Midbrain (tissue), 1 donor: ENCODE measurements at regions not wholly inside any gene's neighbourhood (a gene's known extent, or its start where the extent isn't known, plus 50 kb on each side); places are given as distances from the start of the nearest gene placed in this dataset.

Experiments
- DNase-seq: peaks from one replicate; lab custom pipeline; 2025; lab: John Stamatoyannopoulos, UW

DNA sequence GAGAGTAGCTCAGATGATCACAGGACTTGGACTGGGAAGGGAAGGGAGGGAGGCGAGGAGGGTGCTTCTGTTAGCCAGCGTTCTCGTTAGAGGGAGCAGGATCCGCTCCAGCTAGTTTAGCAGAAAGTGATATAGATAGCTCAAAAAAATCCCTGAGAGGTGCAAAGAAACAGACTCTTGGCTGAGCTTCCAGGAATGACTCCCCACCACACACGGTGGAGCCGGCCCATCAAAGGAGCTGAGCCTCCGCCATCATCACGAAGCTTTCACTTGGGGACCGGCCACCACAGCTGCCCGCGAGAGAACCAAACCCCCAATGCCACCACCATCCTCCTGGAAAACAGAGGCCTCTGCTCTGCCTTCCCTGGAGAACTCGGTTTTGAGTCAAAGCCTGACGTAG, 124.6 kb upstream of the BCL2L14 start:
- no peak for DNase-seq

DNA sequence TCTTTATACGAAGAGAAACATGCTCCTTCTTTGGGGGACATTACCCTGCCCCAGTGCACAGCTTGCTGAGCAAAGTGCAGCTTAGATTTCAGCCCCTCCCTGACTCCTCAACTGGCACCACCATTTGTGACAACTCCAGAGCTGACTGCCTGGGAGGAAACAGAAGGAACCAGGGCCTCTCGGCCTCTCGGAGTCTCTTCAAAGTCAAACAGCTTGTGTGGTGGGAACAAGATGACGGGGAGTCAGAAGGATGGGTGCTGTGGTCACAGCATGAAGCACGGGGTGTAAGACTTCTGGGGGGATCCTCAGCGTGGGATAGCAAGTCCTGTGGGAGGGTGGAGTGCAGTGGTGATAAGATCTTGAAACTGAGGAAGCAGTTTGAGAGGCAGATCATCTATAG, 123.5 kb upstream of the BCL2L14 start:
- no peak for DNase-seq

DNA sequence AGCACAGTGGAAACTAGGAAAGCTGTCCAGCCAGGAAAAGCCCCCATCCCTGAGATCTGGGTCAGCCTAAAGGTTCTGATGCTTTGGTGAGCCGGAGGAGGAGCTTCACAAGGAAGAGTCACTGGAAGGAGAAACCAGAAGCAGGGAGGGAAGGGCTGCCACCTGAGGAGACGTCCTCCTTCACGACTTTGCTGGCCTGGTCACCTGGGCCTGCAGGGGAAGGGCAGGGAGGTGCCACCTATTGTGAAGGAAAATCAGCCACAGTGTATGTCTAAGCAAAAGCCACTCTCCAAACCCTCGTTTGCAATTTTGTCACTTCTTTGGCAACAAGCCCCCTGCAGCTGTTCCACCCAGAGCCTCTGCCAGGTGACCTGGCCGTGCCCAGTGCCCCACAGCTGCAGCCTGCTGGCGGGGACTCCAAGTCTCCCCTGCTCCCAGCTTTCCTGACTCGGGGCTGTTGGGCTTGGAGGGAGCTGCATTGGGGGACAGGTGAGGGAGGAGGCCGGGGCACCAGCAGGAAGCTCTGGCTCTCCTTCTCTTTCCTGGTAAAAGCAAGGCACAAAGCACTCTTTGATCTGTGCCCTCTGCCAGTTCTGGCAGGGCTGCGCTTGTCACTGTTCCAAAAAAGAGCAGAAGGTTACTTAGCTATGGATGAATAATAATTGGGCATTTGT, 120.9 kb upstream of the BCL2L14 start:
- DNase-seq, result peak; percentile 9

DNA sequence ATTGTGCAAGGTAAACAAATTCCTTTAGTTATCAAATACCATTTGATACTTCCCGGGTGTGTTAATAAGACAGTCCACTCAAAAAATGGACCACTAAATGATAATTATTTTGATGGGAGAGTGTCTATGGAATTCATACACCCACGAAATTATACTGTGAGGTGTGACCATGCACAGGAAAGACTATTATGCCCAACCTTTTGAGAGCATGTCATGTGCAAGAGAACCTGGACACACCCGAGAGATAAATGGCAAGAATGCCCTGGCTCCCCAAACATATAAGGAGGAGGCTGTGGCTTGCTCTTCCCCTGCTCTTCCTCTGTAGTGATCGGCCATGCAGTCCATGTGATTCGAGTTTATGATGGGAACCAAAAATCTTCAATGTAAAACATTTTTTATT, 119.5 kb upstream of the BCL2L14 start:
- no peak for DNase-seq

DNA sequence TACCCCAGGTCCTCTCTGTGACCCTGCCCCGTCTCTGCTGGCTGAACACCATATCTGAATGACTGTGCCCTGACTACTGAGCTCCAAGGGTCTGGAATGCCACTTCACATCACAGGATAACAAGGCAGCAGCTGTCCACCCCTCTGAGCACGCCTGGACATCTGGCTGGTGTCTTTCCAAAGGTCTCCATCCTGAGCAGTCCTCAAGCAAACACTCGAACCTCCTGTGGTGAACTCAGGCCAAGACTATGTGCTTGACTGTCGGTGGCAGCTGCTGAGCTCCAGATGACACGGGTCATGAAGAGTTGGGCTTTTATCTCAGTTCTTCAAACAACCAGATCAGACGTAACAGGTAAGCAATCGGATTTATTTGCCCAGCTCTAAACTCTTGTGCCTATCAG, 117.2 kb upstream of the BCL2L14 start:
- no peak for DNase-seq

DNA sequence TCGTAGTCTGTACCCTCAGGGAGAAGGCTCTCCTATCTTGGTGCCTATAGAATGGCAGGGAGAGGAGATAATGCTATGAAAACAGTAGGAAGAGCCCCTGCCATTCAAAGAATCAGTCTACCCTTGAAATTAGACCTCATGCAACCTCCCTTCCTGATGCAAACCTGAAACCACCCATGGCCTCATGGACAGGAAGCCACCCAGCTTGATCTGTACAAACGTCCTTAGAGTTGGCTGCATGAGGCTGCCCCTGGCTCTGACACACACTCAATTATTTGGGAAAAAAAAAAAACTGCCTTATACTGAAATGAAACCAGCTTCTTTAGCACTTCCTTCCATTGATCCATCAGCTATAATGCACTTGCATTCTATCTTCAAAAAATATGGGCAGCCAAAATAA, 116.6 kb upstream of the BCL2L14 start:
- no peak for DNase-seq

DNA sequence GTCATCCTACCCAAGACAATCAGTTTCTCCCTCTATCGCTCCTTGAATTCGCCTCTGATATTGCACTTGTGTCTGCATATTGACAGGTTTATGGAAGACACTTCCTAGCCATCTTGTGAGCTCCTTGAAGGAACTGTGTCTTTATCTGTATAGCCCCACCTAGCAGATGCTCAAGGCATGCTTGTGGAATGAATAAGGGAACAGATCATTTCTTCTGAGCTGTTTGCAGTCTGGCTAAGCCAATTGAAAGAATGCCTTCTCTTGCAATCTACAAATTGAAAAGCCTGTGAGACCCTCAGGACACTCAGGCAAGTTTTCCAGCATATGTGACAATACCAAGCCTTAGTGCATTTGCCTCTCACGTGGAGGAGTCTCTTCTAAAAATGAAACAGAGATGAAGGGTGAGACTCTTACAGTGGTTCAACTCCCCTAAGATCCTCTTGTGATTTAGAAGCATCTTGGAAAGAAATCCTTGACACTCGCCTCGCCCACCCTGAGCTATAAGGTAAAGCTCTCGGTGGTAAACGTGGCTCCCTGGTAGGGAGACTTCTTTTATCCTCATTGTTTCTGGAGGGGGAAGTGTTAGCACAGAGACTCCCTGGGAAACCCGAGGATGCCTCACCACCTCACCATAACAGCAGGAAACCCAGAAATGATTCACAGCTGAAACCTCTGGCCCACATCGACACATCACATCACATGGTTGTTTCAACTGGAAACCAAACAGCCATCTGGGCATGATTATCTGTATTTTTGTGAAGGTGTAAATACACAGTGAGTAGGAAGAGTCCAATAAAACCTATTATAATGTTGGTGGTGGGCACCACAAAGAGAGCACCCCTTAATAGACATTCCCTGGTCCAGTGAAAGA, 112.3 kb upstream of the BCL2L14 start:
- DNase-seq, result no peak

DNA sequence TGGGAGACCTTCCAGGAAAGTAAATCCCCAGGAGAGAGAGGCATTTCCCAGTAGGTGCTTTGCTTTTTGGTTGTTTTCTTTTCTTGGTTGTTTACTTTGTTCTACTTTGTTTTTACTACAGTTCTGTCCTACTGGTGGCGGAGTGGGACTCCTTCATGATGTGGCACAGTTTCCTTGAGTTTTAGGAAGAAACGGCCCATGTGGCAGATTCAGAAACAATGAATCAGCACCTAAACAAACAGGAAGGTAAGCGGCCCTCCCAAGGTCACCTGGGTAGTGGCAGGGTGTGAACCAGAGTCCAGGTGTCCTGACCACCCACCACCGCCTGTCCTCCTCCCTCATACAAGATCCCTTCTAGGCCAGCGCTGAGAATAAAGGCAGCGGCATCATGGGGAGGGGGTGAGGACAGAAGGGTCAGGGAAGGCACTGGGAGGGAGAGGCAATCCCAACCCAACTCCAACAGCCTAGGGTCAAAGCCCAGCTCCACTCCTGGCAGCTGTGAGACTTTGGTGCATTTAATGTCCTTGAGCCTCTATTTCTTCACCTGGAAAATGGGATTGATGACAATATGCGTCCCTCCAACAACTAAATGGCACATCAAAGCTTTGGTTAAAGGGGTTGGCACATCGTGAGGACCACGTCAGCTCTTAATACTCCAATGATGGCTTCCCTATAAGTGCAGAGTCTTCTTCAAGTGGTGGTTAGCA, 111.5 kb upstream of the BCL2L14 start:
- DNase-seq, result no peak

DNA sequence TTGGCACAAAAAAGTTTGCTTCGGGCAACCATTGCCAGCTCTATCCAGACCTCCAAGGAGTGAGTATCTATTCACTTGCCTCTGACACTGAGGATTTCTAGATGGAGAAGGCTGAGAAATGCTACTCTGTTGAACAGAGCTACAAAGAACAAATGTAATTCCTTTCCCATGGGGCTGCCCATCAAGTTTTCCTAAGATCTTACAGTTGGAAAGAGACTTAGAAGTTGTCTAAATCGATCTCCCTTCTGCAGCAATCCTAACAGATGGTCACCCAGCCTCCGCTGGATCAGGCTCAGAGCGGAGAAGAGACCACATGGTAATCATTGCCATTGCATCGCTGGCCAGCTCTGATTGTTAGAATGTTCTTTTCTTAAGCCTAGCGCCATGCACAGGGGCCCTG, 110.1 kb upstream of the BCL2L14 start:
- no peak for DNase-seq

DNA sequence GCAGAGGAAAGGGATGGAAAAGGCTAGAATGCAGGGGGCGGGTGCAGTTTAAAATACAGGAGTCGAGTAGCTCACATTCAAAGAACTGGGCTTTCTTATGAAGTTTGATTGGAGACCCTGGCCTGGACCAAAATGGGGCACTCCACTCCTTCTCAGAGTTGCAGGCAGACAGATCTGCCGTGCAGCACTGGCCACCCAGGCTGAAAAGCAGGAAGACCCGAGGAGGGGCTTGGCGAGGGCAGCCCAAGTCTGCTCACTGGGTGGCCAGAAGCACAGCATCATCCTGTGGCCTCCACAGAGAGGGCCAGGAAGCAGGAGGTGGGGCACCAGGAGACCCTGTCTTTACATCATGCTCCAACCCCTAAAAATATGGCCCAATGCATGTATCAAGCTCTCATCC, 109.1 kb upstream of the BCL2L14 start:
- no peak for DNase-seq

DNA sequence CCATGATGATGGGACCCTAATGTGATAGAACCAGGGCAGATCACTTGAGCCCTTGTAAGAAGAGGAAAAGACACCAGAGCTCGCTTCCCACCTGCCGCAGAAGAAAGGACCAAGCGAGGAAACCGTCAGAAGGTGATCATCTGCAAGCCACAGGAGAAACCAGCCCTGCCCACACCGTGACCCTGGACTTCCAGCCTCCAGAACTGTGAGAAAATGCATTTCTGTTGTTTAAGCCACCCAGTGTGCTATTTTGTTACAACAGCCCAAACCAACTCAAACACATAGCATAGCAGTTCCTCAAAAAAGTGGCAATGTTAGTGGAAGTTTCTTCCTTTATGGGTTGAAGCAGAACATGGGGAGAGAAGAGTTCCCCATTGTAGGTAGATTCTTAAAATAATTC, 107.9 kb upstream of the BCL2L14 start:
- no peak for DNase-seq

DNA sequence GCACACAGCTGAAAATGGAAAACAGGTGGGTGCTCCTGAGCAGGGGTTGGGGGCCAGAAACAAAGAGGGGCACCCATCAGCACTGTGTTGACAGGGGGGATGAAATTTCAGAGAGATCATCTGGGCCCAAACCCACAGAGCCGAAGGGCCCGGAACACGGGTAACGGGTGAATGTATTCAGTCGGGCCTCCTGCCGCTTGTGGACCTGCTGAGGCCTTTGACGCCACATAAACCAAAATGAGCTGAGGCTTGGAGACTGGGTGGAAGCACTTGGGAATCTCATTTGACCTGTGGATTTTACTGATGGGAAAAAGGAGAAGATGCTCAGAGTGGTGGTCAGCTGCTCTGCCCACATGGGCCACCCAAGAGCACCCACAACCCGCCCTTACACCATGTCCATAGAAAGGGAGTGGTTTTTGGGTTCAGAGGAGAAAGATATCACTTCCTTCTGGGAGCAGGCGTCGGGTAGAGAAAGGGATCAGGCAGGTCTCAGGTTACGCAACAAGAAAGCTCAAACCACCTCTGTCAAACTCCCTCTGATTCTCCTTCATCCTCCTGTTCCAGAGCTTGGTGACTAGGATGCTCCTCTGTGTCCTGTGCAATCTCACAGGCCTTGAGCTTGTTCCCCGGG, 106.8 kb upstream of the BCL2L14 start:
- DNase-seq, result no peak

DNA sequence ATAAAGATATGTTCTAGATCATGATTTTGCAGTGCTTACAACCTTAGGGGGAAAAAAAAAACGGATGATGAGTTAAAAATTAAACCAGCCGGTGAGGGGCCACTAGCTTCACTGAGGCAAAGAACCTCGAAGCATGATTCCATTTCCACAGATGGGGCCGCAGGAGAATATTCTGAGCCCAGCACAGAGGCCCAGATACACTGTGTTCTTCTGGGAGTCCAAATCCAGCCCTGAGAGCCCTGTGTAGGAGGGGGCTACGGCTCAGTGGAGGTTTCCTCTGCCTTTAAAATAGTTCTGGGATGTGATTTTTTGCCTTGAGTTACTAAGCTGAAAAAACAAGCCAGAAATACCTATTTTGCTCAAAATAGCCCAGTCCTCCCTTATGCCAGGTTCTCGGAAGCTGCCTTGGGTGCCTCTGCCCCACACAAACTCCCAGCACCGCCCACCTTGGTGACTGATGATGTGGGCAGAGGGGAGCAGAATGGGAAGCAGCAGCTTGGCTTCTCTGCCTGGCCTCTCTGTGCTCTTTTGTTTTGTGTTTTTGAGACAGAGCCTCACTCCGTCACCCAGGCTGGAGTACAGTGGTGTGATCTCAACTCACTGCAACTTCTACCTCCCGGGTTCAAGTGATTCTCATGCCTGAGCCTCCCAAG, 105.4 kb upstream of the BCL2L14 start:
- no peak for DNase-seq

DNA sequence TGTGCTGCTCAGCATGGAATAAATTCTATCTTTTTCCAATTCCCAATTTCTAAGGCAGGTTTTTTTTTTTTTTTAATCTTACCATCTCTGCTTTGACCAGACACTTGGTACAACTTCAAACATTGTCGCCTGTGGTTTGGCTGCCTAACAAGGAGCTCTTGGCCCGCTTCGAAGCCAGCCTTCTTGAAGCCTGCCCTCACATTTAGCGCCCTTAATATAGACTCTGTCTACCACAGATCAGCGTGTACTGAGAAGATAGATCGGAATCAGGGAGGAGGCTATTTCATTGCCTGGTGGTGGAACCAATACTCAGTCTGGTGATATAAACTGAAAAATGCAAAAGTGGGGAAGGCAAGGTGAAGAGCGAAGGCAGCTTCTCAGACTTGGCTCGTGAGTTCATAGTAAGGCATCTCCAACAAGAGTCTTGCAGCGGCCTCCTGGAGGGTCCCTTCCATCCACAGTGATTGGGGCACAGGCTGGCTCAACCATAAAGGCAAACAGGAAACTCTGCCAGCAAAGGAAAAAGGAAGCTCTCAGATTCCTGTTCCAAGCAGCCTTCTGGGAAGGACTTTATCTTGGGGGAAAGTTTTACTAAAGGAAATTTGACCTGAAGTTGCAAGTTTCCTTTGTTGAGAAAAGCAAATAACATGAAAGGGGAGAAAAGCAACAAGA, 103.2 kb upstream of the BCL2L14 start:
- no peak for DNase-seq

DNA sequence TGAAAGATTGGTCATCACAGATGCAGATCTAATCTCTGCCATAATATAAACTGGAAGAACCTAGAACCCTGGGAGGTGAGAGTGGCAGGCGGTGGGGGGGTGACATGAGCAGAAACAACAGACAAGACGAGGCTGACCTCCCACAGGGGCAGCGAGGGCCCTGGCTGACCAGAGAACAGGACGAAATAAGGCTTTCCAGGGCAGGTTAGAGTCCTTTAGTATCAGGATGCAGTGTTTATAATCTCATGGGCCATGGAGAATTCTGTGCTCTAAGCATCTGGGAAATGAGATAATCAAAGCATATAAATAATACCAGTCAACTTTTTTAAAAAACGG, 102.7 kb upstream of the BCL2L14 start:
- no peak for DNase-seq

DNA sequence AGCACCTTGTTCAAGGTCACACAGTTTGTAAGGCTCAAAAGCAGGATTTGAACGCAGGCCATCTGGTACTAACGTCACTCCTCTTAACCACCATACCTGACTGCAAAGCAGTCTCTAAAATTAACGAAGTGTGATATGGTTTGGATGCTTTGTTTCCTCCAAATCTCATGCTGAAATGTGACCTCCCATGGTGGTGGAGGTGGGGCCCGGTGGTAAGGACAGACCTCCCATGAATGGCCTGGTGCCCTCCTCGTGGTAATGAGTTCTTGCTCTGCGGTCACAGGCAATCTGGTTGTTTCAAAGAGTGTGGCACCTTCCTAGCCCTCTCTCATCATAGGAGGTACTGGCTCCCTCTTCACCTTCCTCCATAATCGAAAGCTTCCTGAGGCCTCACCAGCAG, 102.2 kb upstream of the BCL2L14 start:
- no peak for DNase-seq

DNA sequence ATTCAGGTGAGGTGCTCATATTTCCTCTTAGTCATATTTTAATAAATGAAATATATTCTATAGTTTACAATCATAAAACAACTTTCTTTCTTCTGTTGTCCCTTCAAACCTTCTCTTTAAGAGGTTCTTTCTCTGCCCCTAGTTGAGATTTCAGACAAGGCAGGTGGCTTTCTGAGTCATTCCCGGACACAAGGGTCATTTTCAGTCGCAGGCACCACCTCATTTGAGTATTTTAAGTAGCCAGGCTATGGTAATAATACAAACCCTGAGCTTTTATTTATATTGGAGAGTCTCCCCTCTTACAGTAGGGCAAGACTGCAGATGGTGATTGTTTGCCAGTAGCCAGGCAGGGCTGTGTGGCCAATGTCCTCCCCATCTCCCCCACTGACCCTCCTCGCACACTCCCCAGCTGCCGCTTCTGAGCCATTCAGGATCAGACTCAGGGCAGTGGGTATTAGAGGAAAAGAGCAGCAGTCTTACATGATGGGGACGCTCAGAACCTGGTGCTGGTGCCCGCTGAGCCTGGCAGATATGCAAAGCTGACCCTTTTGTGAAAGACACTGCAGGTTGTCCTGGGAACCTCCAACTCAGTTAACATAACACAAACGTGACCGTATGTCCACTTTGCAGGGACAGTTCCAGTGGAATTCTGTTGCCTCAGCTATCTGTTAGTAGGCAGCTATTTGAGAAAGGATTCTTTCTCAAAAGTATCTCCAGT, 101.1 kb upstream of the BCL2L14 start:
- no peak for DNase-seq

DNA sequence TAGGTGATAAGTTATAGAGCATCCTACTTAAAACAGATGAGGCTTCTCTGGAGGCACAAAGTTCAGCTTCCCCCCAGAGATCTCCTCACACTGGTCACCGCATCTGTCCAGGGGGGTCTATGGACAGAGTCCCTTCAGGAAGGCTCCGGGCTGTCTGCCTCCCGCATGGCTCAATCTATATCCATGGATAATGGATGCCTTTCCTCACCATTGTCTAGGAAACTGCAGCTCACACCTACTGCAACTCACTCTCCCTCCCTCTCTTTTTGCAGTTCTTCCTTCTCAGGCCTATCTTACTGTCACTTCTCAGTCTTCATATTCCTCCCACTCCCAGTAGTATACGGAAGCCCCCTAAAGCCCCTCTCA, 100.6 kb upstream of the BCL2L14 start:
- no peak for DNase-seq

DNA sequence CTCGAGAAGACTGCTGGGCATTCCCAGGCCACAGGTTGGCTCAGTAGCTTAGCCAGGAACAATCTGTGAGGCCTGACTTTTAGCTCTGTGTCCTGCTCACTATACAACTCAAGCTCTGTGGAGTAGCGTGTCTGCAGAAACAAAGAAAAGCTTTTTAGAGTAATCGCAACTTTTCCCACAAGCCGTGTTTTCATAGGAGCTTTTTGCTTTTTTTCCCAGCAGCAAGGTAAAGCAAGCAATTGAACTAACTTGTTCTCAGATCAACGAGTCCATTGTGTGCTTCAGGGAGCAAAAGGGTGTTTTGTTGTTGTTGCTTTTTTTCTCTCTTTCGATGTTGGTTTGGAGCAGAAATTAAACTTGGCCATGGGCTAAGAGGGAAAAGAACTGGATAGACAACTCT, 97.3 kb upstream of the BCL2L14 start:
- DNase-seq, result no peak

DNA sequence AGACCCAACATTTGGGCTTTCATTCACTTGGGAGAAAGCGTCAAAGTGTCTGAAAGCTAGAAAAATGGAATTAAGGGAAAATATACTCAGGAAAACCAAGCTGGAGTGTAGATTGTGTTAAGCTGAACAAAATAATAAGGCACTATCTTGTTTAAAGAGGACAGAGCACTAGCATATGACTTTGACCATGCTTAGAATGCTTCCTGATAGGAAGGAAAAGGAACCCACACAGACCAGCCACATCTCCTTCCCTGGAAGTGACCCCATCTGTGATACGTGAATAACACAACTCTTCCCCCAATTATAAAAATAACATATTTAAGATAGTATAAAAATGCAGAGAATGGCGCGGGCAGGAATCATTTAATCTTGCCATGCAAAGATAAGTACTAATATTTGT, 94.7 kb upstream of the BCL2L14 start:
- no peak for DNase-seq
